HEK293 (cell line): ENCODE measurements at regions not wholly inside any gene's neighbourhood (a gene's known extent, or its start where the extent isn't known, plus 50 kb on each side); places are given as distances from the start of the nearest gene placed in this dataset.

Experiments used
- CTCF ChIA-PET: fragments of 350-600 bp; formaldehyde crosslinking; extraction: SDS; loops from one replicate; lab custom pipeline; 2021; ENCODE audit warnings: antibody characterized with exemption; lab: Yijun Ruan, JAX
- POLR2A ChIA-PET: fragments of 300-600 bp; formaldehyde crosslinking; extraction: SDS; loops from one replicate; lab custom pipeline; 2020; ENCODE audit warnings: antibody characterized with exemption, inconsistent platforms; lab: Yijun Ruan, JAX
- H3K27ac ChIP-seq: fragments of 200-500 bp; sonication (Bioruptor generic); 2 replicates; pipeline ENCODE4 v1.5.1; 2014; ENCODE audit warnings: low read depth, low read length, control low read depth, inconsistent platforms; ENCODE audit errors: extremely low read depth
- H3K36me3 ChIP-seq, 2 experiments: fragments of 200-500 bp in 1 of 2; sonication (Bioruptor generic) in 1 of 2; 1 replicate in 1 of 2; 2 replicates in 1 of 2; pipeline ENCODE4 v1.5.1; 2014 to 2017; ENCODE audit warnings: inconsistent platforms in 2 of 2, low read length in 2 of 2; ENCODE audit not compliant: control insufficient read depth in 2 of 2, insufficient read depth in 1 of 2
- H3K4me1 ChIP-seq: fragments of 200-500 bp; sonication (Bioruptor generic); 2 replicates; pipeline ENCODE4 v1.5.1; 2014; ENCODE audit warnings: mild to moderate bottlenecking, low read length, inconsistent platforms; ENCODE audit not compliant: control insufficient read depth, insufficient read depth
- H3K4me3 ChIP-seq: 2 replicates; pipeline ENCODE4 v1.5.1; 2011; ENCODE audit warnings: low read depth, mild to moderate bottlenecking, control low read depth, low read length, moderate library complexity
- H3K9me3 ChIP-seq: fragments of 200-500 bp; sonication (Bioruptor generic); 2 replicates; pipeline ENCODE4 v1.5.1; 2014; ENCODE audit warnings: low read depth, low read length, inconsistent platforms; ENCODE audit not compliant: control insufficient read depth, insufficient read depth
- GLI2 ChIP-seq: fragments of 450-650 bp; formaldehyde crosslinking; IDR thresholded peaks from 2 replicates; pipeline ENCODE4; 2017; ENCODE audit warnings: missing biosample characterization, missing genetic modification characterization, low read depth, borderline replicate concordance
- OVOL3 ChIP-seq: fragments of 450-650 bp; formaldehyde crosslinking; IDR thresholded peaks from 2 replicates; pipeline ENCODE4 v1.5.1; 2016; ENCODE audit warnings: missing biosample characterization, missing genetic modification characterization
- RBAK ChIP-seq: fragments of 450-650 bp; formaldehyde crosslinking; IDR thresholded peaks from 2 replicates; pipeline ENCODE4 v1.5.1; 2016; ENCODE audit warnings: missing biosample characterization, missing genetic modification characterization
- ZBTB10 ChIP-seq: fragments of 450-650 bp; formaldehyde crosslinking; IDR thresholded peaks from 2 replicates; pipeline ENCODE4 v1.5.1; 2016; ENCODE audit warnings: missing biosample characterization, missing genetic modification characterization
- ZBTB48 ChIP-seq: fragments of 450-650 bp; formaldehyde crosslinking; IDR thresholded peaks from 2 replicates; pipeline ENCODE4 v1.5.1; 2016; ENCODE audit warnings: missing biosample characterization, missing genetic modification characterization
- ZBTB49 ChIP-seq: fragments of 450-650 bp; formaldehyde crosslinking; IDR thresholded peaks from 2 replicates; pipeline ENCODE4 v1.5.1; 2016; ENCODE audit warnings: missing biosample characterization, missing genetic modification characterization, low read depth
- ZFHX2 ChIP-seq: fragments of 450-650 bp; formaldehyde crosslinking; conservative IDR thresholded peaks from 2 replicates; pipeline ENCODE4 v1.5.1; 2016; ENCODE audit warnings: missing biosample characterization, missing genetic modification characterization
- ZNF114 ChIP-seq: fragments of 450-650 bp; formaldehyde crosslinking; IDR thresholded peaks from 2 replicates; pipeline ENCODE4 v1.5.0; 2017; ENCODE audit warnings: missing biosample characterization, missing genetic modification characterization
- ZNF266 ChIP-seq: fragments of 450-650 bp; formaldehyde crosslinking; IDR thresholded peaks from 2 replicates; pipeline ENCODE4 v1.5.1; 2016; ENCODE audit warnings: missing biosample characterization, missing genetic modification characterization, low read depth
- ZNF292 ChIP-seq: fragments of 450-650 bp; formaldehyde crosslinking; IDR thresholded peaks from 2 replicates; pipeline ENCODE4 v1.5.1; 2016; ENCODE audit warnings: low read depth, missing biosample characterization, missing genetic modification characterization, borderline replicate concordance
- ZNF324 ChIP-seq: fragments of 450-650 bp; formaldehyde crosslinking; IDR thresholded peaks from 2 replicates; pipeline ENCODE4 v1.5.1; 2016; ENCODE audit warnings: missing biosample characterization, missing genetic modification characterization
- ZNF37A ChIP-seq: fragments of 450-650 bp; IDR thresholded peaks from 2 replicates; pipeline ENCODE4 v1.5.1; 2018; ENCODE audit warnings: missing biosample characterization, missing genetic modification characterization
- ZNF404 ChIP-seq: fragments of 450-650 bp; formaldehyde crosslinking; IDR thresholded peaks from 2 replicates; pipeline ENCODE4 v1.5.1; 2017; ENCODE audit warnings: missing biosample characterization, missing genetic modification characterization
- ZNF416 ChIP-seq: fragments of 450-650 bp; formaldehyde crosslinking; IDR thresholded peaks from 2 replicates; pipeline ENCODE4 v1.5.1; 2016; ENCODE audit warnings: missing biosample characterization, missing genetic modification characterization
- ZNF501 ChIP-seq: fragments of 450-650 bp; formaldehyde crosslinking; IDR thresholded peaks from 2 replicates; pipeline ENCODE4 v1.5.1; 2016; ENCODE audit warnings: missing biosample characterization, missing genetic modification characterization
- ZNF558 ChIP-seq: fragments of 450-650 bp; formaldehyde crosslinking; IDR thresholded peaks from 2 replicates; pipeline ENCODE4 v1.5.1; 2016; ENCODE audit warnings: missing biosample characterization, missing genetic modification characterization
- ZNF560 ChIP-seq: fragments of 450-650 bp; formaldehyde crosslinking; IDR thresholded peaks from 2 replicates; pipeline ENCODE4 v1.5.1; 2017; ENCODE audit warnings: missing biosample characterization, missing genetic modification characterization, borderline replicate concordance
- ZNF600 ChIP-seq: fragments of 450-650 bp; formaldehyde crosslinking; IDR thresholded peaks from 2 replicates; pipeline ENCODE4 v1.5.1; 2016; ENCODE audit warnings: missing biosample characterization, missing genetic modification characterization
- ZNF623 ChIP-seq: fragments of 450-650 bp; formaldehyde crosslinking; IDR thresholded peaks from 2 replicates; pipeline ENCODE4 v1.5.1; 2016; ENCODE audit warnings: missing biosample characterization, missing genetic modification characterization
- ZNF670 ChIP-seq: fragments of 450-650 bp; formaldehyde crosslinking; IDR thresholded peaks from 2 replicates; pipeline ENCODE4 v1.5.1; 2016; ENCODE audit warnings: missing biosample characterization, missing genetic modification characterization, low read depth
- ZNF76 ChIP-seq: fragments of 450-650 bp; formaldehyde crosslinking; IDR thresholded peaks from 2 replicates; pipeline ENCODE4; 2016; ENCODE audit warnings: low read depth, missing biosample characterization, missing genetic modification characterization, borderline replicate concordance
- ZNF768 ChIP-seq: fragments of 450-650 bp; formaldehyde crosslinking; IDR thresholded peaks from 2 replicates; pipeline ENCODE4 v1.5.1; 2018; ENCODE audit warnings: missing biosample characterization, mild to moderate bottlenecking, missing genetic modification characterization
- ZNF837 ChIP-seq: fragments of 450-650 bp; formaldehyde crosslinking; IDR thresholded peaks from 2 replicates; pipeline ENCODE4 v1.5.1; 2016; ENCODE audit warnings: missing biosample characterization, missing genetic modification characterization

- CTCF ChIA-PET, result no interaction called here
- Histone ChIP-seq H3K27ac (no peak overlapping the region), H3K4me3 (no peak overlapping the region), H3K36me3 (no peaks in the 10 kb centered on the region), H3K4me1 (no peaks in the 10 kb centered on the region), H3K9me3 (no peaks in the 10 kb centered on the region)
- TF ChIP-seq ZNF560 (no peak), GLI2 (tag by site-specific recombination) (no peak), ZBTB10 (tag by site-specific recombination) (no peak), ZNF670 (no peak), ZNF837 (tag by site-specific recombination) (no peak), ZNF404 (tag by site-specific recombination) (no peak), ZNF292 (tag by site-specific recombination) (no peak), ZNF324 (no peak)
- TF ChIP-seq, all 188 proteins: peak for 0
- POLR2A ChIA-PET, result interaction anchor here (0.6 kb wide), 1 partner anchor 168 kb away, joined by 3 read pairs; no protein-coding TSS in a partner anchor
Measured at GRCh38 chr6:170102582-170103481, 188.0 kb downstream of the DLL1 start.

- no peaks in the 10 kb centered on the region for H3K4me1 ChIP-seq
- no peak overlapping the region for H3K27ac ChIP-seq
- ChIA-PET POLR2A (no interaction called here), CTCF (no interaction called here)
- no peak overlapping the region for H3K4me3 ChIP-seq
- no peak for TF ChIP-seq RBAK (tag by site-specific recombination)
- no peak for TF ChIP-seq ZBTB48 (tag by site-specific recombination)
- no peak for TF ChIP-seq ZNF416 (tag by site-specific recombination)
- TF ChIP-seq ZNF76, result no peak
- TF ChIP-seq ZNF37A (tag by site-specific recombination), result no peak
- TF ChIP-seq ZNF768, result no peak
- TF ChIP-seq ZNF266 (tag by site-specific recombination), result no peak
- no peak for TF ChIP-seq ZNF114
- no peak for TF ChIP-seq ZFHX2 (tag by site-specific recombination)
- no peak for TF ChIP-seq ZNF501
- no peak for TF ChIP-seq OVOL3 (tag by site-specific recombination)
- no peak for TF ChIP-seq ZNF558 (tag by site-specific recombination)
- TF ChIP-seq ZNF600 (tag by site-specific recombination), result no peak
- no peak for TF ChIP-seq ZNF623
- no peak for TF ChIP-seq ZBTB49 (tag by site-specific recombination)
- no peaks in the 10 kb centered on the region for H3K36me3 ChIP-seq
- H3K9me3 ChIP-seq, result no peaks in the 10 kb centered on the region
Measured at GRCh38 chr6:170102038-170102437, 188.8 kb downstream of the DLL1 start.
